IPS-NIHi11 (cell line): ENCODE measurements at regions not wholly inside any gene's neighbourhood (a gene's known extent, or its start where the extent isn't known, plus 50 kb on each side); places are given as distances from the start of the nearest gene placed in this dataset.

Source experiments
- DNase-seq: peaks from one replicate; pipeline ENCODE4 v3.0.0; 2012; ENCODE audit warnings: mixed read lengths, low spot score

DNA sequence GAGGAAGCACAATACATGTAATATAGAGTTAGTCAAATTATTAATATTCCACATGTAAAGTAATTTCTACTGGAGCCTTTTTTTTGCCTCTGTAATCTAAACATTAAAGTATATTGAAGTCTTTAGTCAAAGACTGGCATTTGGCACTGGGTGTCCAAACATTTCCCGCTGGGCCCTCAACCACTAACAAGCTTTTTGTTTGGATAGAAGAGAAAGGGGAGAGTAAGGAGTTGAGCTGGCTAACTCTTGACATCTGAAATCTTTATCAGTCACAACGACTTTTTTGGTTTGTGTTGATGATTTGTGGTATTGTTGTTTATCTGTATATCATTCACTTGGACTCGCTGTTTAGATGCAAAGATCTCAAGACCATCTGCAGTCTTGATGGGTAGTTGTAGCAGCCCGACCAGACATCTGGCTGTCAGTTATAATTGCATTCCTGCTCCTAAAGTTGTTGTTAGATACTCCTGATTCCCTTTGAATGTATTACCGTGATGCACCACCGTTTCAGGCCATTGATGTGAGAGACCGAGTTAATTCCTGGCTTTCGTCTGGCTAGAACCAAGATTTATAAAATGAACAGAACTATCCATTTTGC lies 379.6 kb downstream of the MTX2 start:
- no peak for DNase-seq

DNA sequence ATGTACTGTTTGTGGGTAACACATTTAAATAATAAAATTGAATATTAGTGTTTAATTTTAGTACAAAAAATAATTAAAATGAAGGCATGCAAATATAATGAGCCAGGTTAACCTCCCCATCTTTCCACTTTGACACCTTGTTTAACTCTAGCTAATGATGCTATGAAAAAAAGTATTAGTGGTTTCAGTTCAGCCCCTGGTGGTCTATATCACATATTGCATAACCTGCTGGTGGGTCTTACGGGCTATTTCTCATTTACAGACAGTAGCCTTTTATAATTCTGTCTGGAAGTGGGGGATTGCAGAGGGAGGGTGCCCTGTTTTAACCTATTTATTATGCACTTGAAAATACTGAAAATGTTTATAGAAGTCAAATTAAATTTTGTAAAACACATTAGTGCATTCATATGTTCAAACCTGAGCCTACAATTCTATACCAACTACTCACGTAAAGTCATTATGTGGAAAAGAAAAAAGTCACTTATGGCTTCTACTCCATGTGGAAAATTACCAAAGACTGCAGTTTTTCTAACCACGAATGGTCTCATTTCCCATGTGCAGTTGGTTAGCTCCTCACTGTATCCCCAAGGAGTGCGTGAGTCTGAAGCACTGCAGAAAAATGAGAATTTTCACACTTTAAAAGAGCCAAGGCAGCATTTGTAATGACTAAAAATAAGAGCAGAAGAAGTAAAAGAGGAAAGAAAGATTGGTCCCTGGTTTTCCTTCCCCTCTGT lies 381.0 kb downstream of the MTX2 start:
- no peak for DNase-seq

DNA sequence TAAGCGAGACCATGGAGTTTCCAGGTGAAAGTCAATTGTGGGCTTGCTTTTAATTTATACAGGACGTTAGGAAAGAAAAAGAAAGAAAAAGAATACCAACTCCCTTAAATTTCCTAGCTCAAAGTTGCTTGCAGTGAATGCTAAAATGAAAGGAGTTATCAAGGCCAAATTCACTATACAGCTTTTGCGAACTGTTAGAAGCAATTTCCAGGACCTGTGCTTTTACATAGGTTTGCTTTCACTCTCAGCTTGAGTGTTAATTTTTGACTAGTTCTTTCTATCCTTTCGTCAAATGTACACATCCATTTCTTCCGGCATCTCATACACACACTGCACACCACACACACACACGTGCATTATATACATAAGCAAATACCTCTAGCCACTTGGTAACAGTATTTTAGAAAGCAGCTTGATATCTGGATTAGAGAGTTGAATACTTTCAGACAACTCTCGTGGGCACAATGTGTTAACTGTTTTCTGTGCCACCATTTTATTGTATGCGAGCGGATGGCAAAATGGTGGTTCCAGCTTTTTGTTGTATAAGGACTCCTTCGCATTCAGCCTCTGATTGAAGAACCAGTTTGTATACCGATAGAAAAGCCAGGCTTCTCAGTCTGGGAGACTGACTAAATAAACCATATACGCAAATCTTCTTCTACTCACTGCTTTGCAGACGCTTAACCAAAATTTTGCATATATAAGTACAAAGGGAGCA lies 381.8 kb downstream of the MTX2 start:
- DNase-seq = no peak

DNA sequence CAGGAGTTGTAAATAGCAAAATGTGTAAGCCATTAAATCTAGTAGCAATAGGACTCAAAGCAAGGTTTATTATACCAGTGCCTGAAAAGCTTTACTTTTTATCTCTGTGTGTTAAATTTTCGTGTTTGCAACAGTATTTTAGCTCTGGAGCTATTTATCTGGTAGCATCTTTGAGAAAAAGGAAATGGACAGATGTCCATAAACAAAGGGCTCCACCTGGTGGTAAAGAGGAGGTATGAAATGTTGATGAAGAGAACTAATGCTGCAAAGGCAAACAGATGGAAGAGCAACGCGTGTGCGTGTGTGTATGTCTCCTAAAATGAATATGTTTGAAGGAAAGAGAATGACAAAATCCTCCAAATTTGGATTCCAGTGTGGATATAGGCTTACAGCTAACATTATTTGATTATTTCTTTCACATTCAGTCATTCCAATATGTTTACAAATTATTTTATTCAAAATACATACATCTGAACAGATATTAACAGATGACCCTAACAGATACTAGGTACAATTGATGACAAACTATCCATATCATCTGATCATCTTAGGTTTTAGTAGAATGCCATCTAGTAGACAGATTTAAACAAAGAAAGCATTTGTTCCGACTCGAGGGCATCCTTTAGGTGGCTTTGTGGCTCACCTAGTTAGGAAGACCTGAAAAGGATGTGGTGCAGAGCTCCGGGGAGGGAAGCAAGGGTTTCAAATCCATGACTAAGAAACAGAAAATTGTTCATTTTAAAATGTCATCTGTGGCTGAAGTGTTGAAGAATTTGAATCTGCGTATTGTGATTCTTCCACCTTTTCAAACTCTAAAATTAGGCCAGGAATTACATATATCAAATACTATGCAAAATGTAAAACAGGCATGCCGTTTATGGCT lies 383.3 kb downstream of the MTX2 start:
- peak; percentile 51 for DNase-seq

DNA sequence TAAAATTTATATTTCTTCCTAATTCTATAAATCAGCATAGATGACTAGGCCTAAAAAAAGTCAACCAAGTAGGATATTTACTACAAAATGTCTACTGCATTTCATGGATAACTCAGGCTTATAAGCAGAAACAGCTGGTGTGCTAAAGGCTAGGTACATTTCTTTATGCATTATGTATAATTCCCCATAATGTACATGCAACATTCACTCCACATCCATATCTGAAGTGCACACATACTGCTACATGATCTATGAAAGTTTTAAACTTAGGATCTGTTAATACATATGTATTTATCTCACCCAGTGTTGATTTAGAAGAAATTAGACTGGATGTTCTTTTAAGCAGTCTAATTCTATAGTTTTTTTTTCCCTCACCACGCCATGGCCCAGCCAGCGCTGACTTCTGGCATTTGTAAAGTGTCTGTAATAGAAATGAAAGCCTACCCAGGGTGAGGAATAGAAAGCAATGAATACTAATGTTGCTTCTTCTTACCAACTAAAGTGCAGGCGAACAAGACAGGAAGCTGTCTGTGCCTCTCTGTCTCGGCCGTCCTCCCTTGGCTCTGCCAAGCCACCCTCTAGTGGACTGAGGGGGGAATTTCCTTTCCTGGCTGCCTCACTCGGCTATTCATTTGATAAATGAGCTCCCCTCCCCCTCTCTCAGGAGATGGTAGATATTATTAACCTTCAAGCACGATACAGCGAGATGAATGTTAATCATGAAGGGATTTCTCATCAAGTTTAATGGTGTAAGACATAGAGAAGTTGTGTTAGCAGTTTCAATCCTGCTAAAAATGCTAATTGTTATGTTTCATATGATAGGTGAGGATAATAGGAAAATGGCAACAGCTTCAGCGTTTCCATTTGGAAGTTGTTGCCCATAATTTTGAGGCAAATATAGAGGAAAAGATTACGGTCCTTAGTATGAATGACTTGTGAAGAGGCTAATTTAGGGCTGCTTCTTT lies 384.5 kb downstream of the MTX2 start:
- peak; percentile 73 for DNase-seq

DNA sequence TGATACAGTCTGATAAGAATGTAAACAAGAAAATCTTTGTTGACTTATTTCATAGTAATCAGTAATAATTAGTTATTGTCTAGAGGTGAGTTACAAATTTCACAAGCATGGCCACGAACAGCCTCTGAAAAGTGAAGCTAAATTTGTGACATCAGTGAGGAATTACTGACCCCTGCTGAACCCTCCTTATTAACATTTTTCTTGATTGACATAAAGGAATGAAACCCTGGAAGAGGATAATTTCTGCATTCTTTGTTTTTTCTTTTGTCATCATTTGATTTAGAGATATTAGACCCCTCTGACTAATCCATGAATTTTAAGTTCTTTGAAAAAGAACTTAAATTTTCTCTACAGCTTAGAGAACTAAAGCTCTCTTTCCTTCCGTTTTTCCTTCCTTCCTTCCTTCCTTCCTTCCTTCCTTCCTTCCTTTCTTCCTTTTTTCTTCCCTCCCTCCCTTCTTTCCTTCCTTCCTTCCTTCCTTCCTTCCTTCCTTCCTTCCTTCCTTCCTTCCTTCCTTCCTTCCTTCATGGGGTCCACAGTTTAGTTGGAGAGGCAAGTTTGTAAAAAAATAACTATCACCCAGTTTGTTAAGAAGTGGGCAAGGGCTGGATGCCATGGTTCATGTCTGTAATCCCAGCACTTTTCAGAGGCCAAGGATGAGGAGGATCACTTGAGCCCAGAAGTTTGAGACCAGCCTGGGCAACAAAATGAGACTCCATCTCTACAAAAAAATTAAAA lies 387.0 kb downstream of the MTX2 start:
- DNase-seq = no peak

DNA sequence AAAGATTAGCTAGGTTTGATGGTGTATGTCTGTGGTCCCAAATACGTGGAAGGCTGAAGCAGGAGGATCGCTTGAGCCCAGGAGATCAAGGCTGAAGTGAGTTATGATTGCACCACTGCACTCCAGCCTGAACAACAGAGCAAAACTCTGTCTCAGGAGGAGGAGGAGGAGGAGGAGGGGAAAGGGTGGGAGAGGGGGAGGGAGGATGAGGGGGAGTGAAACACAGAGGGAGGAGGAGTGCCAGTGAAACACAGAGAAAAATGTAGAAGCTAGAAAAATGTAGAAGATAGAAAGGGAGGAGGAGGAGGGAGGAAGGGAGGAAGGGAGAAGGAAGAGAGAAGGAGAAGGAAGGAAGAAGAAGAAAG lies 387.5 kb downstream of the MTX2 start:
- DNase-seq = no peak

DNA sequence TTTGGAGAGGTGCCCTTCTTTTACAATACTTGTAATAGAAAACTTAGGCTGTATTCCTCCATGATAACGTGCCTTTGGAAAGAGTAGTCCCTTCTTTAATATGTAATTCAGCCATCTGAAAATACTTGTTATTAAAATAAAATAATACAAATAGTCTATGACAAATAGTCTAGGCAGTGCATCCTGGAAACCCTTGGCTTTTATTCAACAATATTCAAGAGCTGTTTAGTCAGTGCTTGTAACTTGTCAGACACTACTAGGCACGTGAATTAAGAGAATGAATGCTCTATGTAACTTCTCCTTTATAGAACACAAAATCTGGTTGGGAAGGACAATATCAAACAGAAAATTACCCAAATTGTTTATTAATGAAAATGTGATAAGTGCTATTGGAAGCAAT lies 388.2 kb downstream of the MTX2 start:
- DNase-seq = no peak

DNA sequence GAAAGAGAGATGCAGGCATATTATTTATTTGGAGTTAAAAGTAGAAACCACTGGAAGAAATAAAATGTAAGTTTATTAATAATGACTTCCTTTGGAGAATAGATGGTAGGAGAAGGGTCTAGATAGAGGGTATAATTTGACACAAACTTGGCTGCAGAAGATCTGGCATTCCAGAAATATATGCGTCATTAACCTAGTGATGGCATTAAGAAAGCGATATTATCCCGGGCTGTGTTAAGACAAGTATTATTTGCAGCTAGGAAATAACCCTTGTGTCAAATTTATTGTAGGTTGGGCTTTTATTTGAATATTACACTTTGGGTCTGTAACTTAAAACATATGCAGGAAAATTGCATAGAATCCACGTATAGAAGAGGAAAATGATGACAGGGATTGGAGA lies 389.5 kb downstream of the MTX2 start:
- no peak for DNase-seq

DNA sequence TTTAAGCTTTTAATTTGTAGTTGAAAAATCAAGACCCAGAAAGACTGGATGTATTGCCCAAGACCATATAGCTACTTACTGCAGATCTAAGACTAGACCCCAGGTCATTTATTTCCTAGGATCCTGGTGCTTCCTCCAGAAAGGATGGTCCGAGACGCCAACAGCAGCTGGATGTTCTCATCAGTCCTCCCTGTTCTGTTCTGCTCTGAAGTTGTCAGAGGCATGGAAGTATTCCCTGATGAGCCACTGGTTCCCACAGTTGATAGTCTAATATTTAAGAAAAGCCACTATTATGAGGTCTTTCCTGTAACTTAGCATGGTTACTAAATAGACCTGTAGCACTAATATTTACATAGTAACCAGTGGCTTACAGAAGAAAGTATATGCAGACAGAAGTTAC lies 393.5 kb downstream of the MTX2 start:
- no peak for DNase-seq

DNA sequence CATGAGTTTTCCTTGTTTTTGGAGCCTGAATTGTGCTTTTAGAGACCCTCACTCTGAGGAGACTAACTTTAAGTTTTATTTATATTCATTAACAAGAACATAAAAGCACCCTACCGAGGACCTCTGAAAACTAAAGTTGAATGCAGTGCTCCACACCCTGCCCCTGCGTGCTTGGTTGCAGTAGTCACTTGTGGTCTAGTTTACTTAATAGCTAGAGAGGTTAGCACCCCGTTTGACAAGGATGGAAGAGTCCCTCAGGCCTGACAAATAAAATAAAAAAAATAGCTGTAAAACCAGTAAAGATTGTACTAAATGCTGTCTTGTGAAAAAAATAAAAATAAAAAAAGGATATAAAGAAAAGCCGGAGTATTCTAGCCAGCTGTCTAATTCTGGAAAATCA lies 395.2 kb downstream of the MTX2 start:
- DNase-seq = no peak

DNA sequence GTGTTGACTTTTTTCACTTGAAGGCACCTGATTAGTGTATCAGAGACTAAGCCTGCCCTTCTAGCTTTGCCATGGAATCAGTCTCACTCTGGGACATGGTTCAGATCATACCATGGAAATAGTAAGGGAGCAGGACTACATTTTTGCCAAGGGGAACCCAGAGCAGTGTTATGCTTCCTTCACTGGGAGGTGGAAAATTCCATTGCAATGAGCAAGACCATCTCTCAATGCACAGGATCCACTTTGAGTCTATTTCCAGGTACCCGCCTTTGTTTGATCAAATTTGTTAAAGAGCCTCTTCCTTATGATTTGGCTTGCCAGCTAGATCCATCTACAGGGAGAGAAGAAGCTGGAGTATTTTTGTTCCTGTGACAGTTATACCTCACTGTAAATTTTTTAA lies 395.8 kb downstream of the MTX2 start:
- DNase-seq = no peak

DNA sequence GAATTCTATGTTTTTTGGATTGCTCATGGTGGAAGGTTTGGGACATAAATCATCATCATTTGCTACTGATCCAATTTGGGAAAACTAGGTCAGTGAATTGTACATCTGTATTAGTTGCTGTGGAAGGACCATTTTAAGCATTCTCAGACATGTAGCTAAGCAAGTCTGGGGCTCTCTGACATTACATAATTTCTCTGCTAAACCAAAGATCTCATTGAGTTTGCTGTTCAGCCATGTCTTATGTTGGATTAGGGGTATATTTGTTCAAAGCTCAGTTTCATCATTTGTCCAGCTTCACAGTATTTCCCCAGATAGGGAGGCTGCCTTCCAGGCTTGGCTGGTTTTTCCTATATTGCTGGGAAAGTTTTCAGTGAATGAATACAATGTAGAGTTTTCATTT lies 399.7 kb downstream of the MTX2 start:
- no peak for DNase-seq

DNA sequence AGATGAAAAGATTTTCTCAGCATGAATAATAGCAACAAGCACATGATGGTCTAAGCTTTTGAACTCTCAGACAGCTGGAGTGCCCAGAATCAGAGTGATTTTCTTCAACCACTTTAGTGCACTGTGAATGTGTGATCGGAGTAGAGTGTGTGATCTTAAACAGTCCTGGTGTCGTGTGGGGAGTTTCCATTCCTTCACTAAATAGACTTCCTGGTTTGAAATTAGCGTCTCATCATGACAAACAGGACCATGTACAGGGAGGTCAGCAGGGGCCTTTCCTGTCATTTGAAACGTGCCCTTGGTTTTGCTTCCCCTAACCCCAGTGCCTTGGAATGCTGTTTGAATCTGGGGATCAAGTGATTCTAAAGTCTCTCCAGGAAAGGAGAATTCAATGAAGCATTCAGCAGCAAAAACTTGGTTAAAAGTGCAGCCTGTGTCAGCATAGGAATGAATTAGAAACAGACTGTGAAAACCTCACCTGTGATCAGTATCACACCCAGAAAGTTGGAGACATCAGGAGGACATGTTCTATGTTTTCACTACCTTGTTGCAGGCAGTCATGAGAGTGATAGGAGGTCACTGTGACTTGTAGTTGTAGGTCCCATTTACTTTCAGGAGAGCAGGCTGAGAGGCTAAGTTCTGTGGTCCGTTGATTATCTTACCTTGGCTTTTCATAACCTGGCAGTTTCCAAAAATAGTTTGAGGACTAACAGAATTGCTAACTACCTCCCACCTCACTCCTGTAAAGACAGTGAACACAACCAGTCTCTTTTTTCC lies 400.3 kb downstream of the MTX2 start:
- DNase-seq = no peak

DNA sequence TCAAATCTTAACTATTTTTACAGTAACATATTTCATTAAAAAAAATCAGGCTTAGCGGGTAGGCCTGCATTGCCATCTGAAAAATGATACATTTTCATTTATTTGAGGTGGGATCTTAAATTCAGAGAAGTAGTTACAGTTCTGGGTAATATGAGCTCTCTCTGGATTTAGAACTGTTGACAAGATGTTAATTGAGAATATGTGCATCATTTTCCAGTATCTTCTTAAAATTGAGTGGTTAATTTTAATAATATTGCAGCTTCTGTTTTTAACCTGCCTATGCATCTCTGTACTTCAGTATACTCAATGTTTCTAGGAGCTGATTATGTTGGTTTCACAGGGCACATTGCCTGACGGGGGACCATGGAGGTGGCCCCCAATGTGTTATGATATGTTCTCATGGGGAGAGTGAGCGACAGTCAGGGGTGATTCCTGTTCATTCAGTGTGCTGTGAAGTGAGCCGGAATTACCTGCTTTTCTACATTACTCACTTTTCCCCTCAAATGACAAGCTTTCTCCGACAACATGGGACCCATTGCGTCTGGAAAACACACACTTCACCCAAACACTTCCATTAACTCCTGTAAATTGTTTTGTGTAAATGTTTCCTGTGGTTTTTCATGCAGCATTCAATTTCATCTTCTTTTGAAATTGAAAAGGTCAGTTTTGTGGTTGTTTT lies 406.2 kb downstream of the MTX2 start:
- DNase-seq = no peak

DNA sequence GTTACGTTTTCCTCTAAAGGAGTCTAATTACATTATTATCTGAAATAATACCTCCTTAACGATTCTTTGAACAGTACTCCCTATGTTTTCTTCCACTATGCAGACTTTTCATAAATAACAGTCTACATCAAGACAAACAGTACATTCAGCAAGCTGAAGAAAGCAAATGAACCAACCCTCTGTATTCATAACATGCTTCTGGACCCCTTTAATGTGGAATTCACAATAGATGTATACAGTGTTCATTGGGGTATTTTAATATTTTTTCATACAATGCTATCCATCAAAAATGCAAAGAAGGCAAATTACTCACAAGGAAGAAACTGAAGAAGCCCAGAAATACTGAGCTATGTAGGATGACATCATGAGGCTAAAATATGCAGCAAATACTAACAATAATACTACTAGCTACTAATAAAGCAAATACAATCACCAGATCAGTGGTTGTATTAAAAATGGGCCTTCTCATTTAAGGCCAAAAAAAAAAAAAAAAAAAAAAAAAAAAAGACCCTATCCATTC lies 408.6 kb downstream of the MTX2 start:
- no peak for DNase-seq

DNA sequence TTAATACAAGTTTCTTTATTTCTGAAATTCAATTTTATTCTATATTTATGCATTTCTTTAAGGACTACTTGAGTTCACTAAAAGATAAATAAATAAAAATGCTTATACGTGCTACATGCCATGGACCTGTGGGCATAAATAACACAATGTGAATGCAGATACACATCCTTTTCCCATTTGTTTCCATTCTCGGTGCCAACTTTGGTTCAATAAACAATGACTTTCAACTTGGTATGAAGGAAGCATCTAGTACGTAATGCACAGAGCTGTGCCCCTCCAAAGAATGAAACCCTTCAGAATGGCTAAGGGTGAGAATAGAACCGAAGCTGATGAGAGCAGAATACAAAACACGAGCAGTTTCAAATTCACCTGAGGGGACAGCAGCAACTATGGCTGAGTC lies 409.3 kb downstream of the MTX2 start:
- DNase-seq = no peak

DNA sequence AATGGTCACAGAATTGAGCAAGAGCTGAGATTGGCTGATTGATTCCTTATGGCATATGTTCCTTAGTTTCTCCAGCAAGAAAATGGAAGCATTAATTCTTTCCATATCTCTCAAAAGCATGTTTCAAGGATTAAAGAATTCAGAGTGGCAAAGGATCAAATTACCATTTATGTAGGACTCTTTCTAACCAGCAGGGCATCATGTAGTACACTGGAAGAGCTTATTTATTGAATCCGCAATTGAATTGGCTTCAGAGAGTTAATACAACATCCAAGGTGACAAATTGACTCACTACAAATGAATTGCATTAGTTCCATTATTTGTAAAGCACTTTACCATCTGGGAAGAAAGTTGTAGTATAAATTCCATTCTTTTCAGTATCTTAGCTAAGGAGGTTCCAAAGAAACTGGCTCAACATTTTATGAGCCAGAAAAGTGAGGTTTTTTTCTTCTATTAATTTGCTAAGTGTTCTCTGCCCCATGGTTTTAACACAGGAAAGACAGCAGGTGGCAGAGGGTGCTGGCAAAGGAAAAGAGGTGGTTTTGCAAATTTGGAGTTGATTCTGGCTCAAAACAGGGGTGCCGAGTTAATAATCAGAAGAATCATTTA lies 409.9 kb downstream of the MTX2 start:
- DNase-seq = no peak
